ENCODE measurements at regions not wholly inside any gene's neighbourhood (a gene's known extent, or its start where the extent isn't known, plus 50 kb on each side); places are given as distances from the start of the nearest gene placed in this dataset.

GRCh38 chr5:158430166-158430797 is 571.3 kb upstream of the CLINT1 start:
- no peak for DNase-seq (ENCODE audit: low read depth)
- TF ChIP-seq CTCF (conservative IDR thresholded peaks at IDR 0.05; ENCODE audit: low read depth, low read length), result no peak
- H3K4me3 ChIP-seq (ENCODE audit: low read depth, low read length), result no peak overlapping the region

- TF ChIP-seq CTCF (conservative IDR thresholded peaks at IDR 0.05; ENCODE audit: low read depth, low read length), result no peak
- DNase-seq (ENCODE audit: low read depth), result no peak
Observed at GRCh38 chr5:158429564-158429963, 570.6 kb upstream of the CLINT1 start.

GRCh38 chr5:158423623-158424200 is 564.8 kb upstream of the CLINT1 start:
- no peak for DNase-seq (ENCODE audit: low read depth)
- TF ChIP-seq CTCF (conservative IDR thresholded peaks at IDR 0.05; ENCODE audit: low read depth, low read length), result no peak
- H3K4me3 ChIP-seq (ENCODE audit: low read depth, low read length), result no peak overlapping the region

More at GRCh38 chr5:158429564-158429963, 570.6 kb upstream of the CLINT1 start:
- H3K4me3 ChIP-seq (ENCODE audit: low read depth, low read length), result no peak overlapping the region

- no peak overlapping the region for H3K4me3 ChIP-seq (ENCODE audit: low read depth, low read length)
- no peak for DNase-seq (ENCODE audit: low read depth)
Observed at GRCh38 chr5:158422653-158423515, 563.9 kb upstream of the CLINT1 start.

GRCh38 chr5:158421319-158421718 is 562.4 kb upstream of the CLINT1 start:
- DNase-seq (ENCODE audit: low read depth), result no peak
- no peak for TF ChIP-seq CTCF (conservative IDR thresholded peaks at IDR 0.05; ENCODE audit: low read depth, low read length)
- no peak overlapping the region for H3K4me3 ChIP-seq (ENCODE audit: low read depth, low read length)

More at GRCh38 chr5:158422653-158423515, 563.9 kb upstream of the CLINT1 start:
- TF ChIP-seq CTCF (conservative IDR thresholded peaks at IDR 0.05; ENCODE audit: low read depth, low read length), result no peak

GRCh38 chr5:158419186-158419585 is 560.2 kb upstream of the CLINT1 start:
- no peak for DNase-seq (ENCODE audit: low read depth)
- no peak overlapping the region for H3K4me3 ChIP-seq (ENCODE audit: low read depth, low read length)
- TF ChIP-seq CTCF (conservative IDR thresholded peaks at IDR 0.05; ENCODE audit: low read depth, low read length), result no peak
